HG02870 (cell line): ENCODE measurements at regions not wholly inside any gene's neighbourhood (a gene's known extent, or its start where the extent isn't known, plus 50 kb on each side); places are given as distances from the start of the nearest gene placed in this dataset.

ENCODE experiments used
- ATAC-seq: cut with Tn5 transposase; IDR thresholded peaks from one replicate; pipeline ENCODE4 v1.9.1; 2021; ENCODE audit warnings: mild to moderate bottlenecking, moderate library complexity; ENCODE audit not compliant: unreplicated experiment

DNA sequence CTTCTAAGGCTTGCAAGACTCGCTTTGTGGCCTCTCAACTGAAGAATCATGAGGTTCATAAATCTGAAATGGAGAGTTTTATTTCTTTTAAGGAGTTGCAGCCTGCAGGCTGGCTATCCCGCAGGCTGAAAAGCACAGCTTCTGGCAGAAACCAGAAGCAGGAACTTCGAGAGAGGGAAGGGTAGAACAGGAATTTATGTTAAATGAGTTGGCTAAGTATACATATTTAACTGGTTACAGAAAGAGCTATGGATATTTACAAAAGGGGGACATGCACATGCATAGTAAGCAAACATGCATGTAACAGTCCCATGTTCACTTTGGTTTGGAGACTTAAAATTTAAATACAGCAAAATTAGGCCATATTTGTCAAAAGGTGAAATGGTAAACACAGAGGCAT is 787.0 kb downstream of the TFAP2A start:
- ATAC-seq, result no peak

DNA sequence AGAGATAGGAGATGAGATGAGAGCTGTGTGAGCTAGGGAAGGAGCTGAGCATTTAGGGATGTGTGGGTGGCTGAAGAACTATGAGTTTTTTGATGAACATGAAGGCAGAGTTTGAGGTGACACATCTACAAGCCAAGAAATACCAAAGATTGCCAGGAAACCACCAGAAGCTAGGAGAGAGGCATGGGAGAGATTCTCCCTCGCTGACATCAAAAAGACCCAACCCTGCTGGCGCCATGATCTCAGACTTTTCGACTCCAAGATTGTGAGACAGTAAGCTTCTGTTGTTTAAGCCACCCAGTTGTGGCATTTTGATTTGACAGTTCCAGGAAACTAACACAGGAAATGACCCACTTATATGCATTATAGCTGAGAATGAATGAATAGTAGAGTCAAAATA is 790.9 kb downstream of the TFAP2A start:
- ATAC-seq, result no peak

- ATAC-seq, result no peak
Measured at GRCh38 chr6:9623228-9623832, 791.5 kb downstream of the TFAP2A start.

DNA sequence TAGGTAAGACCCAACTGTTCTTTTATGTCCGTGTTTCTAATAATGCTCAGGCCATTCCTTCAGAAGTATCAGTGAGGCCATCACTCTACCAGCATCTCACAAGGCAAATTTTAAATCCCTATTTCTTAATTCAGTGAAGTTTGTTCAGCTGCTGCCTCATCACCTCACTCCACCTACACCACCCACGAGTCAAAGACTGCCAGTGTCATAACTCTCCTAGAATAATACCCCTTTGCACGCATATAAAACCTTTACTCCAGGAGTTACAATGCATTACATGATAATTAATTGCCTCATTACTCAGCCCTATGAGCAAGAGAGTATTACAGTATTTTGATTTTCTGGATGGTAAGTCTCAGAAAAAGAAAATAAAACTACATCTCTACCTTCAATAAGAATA is 793.6 kb downstream of the TFAP2A start:
- no peak for ATAC-seq

DNA sequence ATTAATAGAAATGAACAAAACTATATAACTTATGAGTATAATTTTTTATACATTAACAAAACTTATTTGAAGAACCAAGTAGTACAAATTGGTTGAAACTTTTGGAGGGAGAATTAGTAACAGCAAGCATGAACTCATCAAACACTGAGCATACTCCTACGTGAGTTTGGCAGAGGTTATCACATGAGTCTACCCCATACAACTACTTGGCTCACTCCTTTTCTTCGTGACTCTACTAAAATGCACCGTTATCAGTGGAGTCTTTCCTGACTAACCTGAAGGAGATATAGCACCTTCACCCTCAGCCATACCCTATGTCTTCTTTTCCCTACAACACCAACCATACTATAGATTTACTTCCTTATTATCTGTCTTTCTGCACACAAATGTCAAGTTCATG is 794.2 kb downstream of the TFAP2A start:
- no peak for ATAC-seq

DNA sequence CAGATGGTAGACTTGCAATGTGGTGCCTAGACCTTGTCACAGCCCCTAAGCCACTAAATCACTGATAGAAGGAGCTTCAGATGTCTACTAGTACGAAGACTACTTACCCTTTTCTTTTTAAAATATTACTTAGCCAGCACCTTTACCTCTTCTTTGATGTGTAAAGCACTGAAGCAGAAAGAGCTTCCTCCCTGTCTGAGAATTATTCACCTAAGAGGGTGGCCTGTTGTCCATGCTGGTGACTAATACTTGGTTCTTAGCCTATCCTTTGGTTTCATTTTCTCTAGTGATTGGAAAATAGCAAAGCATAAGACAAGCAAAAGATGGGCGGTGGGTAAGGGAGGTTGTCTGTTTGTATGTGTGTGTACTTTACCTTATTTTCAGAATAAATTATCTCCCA is 794.6 kb downstream of the TFAP2A start:
- ATAC-seq, result no peak

- no peak for ATAC-seq
Measured at GRCh38 chr6:9614778-9615177, 800.1 kb downstream of the TFAP2A start.

GRCh38 chr6:9612489-9612888 is 802.4 kb downstream of the TFAP2A start:
- no peak for ATAC-seq

DNA sequence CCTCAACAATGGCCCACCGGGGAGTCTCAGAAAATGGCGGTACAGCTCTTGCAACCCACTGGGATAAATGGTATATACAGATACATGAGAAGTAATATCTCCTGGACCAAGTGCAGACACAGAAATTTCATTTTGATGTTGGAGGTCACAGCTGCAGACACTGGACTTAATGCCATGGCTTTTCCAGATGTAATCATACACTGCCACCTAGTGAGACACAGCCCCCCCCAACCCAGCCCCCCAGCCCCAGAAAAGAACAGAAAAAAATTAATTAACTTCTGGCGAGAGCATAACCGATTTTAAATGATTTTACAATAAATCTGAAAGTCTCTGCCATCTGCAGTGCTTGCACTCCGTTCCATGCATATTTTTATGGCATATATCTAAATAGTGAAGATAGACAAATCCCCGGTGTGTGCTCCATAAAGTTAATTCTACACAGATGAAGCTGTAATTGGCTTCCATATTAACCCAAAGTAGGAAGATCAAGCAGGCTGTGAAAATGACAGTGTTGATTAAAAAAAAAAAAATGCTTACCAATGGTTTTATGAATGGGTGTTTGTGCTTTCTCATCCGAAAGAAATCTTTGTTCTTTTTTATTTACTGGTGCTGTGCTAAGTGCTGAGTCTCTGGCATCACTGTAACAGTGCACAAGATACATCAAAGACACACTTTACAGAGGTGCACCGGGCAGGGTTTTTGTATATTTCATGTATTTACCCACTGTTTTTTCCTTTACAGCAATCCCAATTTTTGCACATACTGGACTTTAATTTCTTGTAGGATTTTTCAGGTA is 804.1 kb downstream of the TFAP2A start:
- no peak for ATAC-seq

GRCh38 chr6:9606435-9607134 is 808.3 kb downstream of the TFAP2A start:
- no peak for ATAC-seq

- ATAC-seq, result no peak
Measured at GRCh38 chr6:9594746-9595145, 820.1 kb downstream of the TFAP2A start.

GRCh38 chr6:9593554-9593953 is 821.3 kb downstream of the TFAP2A start:
- ATAC-seq, result no peak

GRCh38 chr6:9583753-9584352 is 831.0 kb downstream of the TFAP2A start:
- no peak for ATAC-seq

DNA sequence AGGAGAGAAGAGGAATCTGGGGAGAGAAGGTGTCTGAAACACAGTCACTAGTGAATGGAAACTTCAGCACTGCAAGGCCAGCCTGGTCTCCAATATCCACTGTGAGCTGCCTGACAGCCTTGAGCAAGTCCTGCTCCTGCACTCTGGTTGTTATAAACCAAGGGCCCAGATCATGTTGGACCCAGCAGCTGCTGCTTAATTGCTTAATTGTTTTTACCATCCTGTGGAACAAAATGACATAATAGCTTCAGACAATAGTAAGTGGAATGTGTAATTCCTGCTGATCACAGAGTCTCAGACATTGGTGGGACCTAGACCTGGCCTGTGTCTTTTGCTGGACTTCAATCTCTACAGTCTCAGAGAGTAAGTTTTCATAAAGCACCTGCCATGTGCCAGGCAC is 833.7 kb downstream of the TFAP2A start:
- ATAC-seq, result no peak

DNA sequence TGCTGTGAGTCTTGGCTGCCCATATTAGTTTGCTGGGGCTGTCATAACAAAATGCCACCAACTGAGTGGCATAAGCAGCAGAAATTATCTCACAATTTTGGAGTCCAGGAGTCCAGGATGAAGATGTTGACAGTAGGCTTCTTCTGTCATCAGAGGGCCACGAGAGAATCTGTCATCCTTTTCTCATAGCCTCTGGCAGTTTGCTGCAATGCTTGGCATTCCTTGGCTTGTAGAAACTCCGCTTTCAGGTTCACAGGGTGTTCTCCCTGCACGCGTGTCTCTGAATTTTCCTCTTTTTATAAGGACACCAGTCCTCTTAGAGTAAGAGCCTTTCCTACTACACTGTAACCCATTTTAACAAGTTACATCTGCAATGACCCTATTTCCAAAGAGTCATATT is 838.4 kb downstream of the TFAP2A start:
- ATAC-seq, result no peak

DNA sequence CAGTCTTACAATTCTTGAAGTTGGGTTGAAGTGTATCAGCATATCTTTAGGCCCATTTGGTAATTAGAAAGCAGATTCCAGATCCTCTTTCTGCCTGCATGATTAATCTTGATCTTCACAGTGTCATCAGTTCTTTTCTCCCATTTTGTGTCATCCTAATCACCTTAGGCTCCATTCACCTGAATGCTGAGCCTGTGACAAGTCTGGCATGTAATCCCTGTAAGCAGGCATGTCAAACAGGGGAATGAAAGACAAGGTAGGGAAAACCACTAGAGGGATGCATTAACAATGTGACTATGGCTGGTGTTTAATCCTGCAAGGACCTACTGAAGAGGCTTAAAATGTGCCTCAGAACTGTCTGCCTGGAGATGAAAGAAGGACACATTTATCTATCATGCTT is 848.8 kb downstream of the TFAP2A start:
- no peak for ATAC-seq

- no peak for ATAC-seq
Measured at GRCh38 chr6:9564021-9564420, 850.9 kb downstream of the TFAP2A start.

DNA sequence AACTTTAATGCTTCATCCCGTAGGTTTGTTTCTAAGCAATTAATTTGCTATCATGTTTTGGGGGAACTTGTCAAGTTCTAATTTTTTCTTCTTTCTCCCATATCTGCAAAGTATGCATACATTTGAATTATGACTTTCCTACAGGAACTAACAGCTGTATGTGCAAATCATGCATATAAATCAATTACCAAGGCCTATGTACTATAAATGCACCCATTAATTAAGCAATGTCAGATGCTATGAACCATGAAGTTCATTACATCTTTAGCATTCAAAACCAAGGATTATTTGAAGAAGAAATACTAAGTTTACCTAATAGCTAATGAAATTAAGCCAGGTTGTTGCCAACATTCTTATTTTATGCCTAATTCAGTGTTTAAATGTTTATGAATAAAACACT is 851.3 kb downstream of the TFAP2A start:
- no peak for ATAC-seq

- ATAC-seq, result no peak
Measured at GRCh38 chr6:9554806-9555205, 860.1 kb downstream of the TFAP2A start.

DNA sequence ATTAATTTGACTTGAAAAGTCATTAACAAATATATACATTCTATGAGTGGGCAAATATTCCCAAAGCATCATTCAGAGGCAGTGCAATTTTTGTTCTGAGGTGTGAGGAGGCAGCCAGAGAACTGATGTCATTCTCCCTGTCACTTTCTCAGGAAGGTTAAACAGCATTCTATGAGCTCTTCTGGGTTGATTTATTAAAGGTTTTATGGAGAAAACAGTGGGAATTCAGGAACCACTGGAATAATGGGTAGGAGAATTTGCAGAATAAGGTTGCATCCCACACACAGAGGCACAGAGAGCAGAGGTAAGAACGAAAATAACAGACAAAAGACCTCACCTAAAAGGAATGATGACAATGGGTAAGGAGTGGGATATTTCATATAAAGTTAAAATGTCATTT is 860.6 kb downstream of the TFAP2A start:
- no peak for ATAC-seq

GRCh38 chr6:9553002-9553401 is 861.9 kb downstream of the TFAP2A start:
- no peak for ATAC-seq

DNA sequence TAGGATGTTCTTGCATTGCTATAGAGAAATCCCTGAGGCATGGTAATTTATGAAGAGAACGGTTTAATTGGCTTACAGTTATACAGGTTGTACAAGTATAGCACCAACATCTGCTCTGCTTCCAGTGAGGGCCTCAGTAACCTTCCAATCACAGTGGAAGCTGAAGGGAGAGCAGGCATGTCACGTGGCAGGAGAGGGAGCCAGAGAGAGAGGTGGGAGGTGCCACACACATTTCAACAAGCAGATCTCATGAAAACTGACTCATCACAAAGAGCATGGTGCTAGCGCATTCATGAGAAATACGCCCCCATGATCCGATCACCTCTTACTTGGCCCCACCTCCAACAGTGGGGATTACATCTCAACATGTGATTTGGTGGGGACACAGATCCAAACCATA is 871.2 kb downstream of the TFAP2A start:
- no peak for ATAC-seq
